COLO668 (cell line): ENCODE measurements at regions not wholly inside any gene's neighbourhood (a gene's known extent, or its start where the extent isn't known, plus 50 kb on each side); places are given as distances from the start of the nearest gene placed in this dataset.
"Not testable (repeated sequence)": the region's sequence is repeated elsewhere in the genome, so short reads cannot be mapped to it uniquely, and the experiment has no call there.

Experiments
- DNase-seq: peaks from one replicate; lab custom pipeline; 2025; ENCODE audit not compliant: unreplicated experiment; lab: John Stamatoyannopoulos, UW

DNA sequence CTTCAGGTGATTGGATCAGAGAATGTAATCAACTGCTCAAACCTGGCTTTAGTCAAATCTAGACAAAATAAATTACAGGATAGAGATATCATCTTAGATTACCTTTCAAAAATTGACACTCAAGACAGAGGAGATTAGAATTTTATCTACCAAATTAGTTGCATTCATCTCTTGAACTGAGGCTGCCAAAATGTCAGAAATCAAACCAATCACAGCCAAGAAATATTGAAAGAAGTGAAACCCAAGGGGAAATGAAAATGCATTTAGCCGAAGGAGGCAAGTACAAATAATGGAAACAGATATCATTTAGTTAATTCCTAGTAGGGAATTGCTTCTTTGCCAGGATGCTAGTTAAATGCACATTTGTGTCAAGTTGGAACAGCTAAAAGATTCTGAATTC is 261.1 kb upstream of the PDZRN3 start:
- no peak for DNase-seq

DNA sequence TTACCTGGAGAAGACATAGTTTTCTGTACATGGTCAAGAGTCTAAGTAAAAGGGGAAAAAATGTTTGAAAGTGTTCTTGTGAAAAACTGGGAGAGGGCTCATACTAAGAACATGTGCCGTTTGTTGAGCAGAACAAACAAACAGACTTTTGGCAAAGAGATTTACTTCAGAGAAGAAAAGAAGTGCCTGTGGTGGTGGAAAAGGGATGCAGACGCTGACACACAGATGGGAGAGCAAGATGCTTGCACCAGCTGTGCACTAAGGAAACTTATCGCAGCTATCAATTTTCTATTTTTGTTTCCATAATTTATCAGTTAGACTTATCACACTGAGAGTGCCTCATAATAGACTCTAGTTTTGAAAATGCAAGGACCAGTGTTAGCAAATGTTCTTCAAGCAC is 259.6 kb upstream of the PDZRN3 start:
- no peak for DNase-seq

DNA sequence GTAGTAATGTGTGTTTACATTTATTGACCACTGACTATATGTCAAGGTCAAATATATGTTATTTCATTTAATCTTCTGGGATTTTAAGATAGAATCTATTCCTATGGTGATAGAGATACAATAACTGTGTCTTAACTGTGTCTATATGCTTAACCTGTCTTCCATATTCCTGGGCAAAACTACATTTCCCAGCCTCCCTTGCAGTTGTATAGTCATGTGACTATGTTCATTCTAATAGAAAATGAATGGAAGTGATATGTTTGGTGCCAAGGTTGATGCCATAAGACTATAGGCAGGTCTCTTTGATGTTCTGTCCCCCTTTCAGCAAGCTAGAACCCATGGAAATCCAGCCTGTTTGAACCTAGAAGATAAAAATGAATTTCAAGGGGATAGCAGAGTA is 258.8 kb upstream of the PDZRN3 start:
- DNase-seq: no peak

DNA sequence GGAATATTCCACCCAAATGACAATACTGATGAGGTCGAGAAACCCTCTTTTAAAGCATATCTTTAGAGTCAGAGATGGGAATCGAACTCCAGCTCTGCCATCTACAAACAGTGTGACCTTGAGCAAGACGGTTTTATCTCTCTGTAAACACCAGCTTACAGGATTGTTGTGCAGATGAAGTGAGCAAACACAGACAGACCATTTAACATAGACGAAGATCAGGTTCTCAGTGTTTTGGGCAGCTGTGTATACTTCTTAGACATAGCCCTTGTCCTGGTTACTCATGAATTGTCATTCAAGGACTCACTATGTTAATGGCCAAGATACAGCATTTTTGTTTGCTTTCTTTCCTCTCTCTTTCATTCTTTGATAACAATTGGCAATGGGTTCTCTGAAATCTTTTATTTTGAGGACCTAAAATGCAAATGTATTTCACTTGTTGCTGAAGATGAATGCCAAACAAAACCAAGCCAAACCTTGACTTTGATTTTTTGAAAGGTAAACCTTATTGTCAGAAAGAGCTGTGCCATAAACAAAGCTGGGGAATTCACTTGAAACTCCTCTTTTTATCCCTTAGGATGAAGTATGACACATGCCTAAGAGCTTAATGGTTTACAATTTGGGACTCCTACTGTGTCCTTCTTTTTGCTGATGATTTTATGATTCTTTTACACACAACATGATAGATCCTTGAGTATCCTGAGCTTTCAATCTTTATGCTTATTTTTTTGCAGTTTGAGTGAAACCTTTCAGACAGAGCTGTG is 250.0 kb upstream of the PDZRN3 start:
- no peak for DNase-seq

DNA sequence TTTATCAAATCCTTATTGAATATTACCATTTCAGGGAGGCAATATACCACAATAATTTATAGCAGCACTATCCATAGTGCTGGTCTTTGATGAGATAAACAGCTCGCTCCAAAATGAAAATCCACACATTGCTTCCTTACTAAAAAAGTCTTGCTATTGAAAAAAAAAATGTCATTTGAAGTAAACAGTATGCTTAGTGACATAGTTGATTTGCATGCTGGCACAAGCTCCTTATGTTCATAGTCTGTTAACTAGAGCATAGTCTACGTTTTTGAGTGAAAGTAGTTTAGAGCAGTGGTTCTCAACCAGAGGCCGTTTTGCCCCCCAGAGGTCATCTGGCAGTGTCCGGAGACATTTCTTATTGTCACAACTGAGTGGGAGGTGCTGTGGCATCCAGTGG is 249.4 kb upstream of the PDZRN3 start:
- no peak for DNase-seq

DNA sequence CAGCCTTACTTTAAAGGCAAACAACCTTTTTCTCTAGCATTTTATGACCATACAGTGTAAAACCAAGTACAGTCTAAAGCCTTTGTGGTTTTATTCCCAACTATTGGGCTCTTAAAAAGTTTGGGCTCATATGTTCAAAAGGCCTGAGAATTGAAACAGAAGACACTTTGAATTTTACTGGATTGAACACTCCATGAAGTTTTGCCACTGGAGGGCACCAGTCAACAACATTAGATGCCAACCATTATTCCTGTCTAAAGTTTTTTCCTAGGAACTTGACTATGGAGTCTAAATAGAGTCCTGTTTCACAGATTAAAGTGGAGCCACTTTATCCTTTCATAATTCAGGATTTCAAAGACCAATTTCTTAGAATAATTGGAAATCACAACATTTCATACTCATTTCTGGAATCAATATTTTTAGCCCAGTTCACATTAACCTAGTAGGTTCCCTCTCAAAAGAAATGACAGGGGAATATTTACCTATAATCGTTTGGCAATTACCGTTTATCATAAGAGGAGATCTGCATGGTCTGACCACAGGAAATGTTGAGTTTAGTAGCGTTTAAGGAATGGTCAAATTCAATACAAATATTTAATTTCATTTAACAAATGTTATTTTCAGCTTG is 244.1 kb upstream of the PDZRN3 start:
- DNase-seq: peak; percentile 20

DNA sequence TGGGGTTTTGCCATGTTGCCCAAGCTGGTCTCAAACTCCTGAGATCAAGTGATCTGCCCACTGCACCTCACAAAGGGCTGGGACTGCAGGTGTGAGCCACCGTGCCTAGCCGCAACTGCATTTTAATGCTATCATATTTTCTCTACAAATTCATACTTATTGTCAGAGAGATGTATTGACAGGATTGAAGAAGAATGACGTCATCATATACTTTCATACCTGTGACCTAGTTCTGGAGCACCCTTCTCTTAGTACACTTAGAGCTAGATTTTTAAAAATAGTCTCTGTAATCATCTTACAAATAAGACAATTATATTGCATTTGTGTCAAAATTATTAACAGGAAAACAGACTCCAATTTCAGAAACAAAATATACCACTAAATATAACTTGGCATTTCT is 242.8 kb upstream of the PDZRN3 start:
- DNase-seq: no peak

DNA sequence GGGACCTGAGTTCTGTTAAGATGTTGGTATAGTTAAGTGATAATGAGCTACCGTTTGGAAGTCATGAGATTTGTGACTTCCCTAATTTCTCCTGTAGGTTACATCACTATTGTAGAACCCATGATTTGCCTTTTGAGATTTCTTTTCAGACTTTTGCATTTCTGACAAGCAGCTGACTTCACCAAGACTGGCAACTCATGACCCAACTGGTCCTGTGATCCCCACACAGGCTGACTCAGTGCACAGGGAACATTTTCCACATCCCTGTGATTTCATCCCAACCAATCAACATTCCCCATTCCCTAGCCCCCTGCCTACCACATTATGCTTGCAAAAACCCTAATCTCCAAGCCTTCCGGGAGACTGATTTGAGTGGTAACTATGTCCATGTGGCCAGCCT is 242.1 kb upstream of the PDZRN3 start:
- no peak for DNase-seq

DNA sequence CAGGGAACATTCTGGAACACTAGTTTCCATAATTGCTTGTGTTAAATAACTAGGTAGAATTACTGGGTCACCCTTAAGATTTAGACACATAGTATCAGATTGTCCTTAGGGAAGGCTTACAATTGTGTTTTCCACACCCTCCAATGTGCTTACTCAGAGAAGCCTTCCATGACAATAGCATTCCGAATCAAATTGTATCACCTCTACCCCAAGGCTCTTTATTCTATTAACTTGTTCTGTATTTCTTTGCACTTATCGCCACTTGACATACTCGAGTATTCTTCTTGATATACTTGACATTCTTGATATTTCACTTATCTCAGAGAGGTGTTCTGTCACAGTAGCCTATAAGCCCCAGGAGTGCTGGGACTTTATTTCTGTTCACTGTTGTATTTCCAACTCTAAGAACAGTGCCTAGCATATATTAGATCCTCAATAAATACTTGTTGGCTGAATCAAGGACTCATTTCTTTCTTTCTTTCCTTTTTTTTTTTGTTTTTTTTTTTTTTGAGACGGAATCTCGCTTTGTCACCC is 238.9 kb upstream of the PDZRN3 start:
- no peak for DNase-seq

DNA sequence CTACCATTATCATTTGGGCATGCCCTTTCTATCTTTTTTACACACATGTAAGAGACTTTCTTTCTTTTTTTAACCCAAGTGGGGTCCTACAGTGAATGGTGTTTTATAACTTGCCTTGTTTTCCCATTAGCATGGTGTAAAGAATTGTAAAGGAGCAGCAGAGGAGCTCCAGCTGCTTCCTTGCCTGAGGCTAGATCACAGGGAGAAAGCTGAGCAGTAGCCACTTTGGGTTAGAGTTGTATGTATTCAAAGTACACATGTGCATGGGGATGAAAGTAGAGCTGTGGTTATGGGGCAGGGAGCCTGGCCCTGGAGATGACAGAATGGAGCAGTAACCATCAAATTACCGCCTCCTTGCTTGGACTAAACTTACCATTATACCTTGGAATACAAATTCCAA is 231.1 kb upstream of the PDZRN3 start:
- DNase-seq: no peak

DNA sequence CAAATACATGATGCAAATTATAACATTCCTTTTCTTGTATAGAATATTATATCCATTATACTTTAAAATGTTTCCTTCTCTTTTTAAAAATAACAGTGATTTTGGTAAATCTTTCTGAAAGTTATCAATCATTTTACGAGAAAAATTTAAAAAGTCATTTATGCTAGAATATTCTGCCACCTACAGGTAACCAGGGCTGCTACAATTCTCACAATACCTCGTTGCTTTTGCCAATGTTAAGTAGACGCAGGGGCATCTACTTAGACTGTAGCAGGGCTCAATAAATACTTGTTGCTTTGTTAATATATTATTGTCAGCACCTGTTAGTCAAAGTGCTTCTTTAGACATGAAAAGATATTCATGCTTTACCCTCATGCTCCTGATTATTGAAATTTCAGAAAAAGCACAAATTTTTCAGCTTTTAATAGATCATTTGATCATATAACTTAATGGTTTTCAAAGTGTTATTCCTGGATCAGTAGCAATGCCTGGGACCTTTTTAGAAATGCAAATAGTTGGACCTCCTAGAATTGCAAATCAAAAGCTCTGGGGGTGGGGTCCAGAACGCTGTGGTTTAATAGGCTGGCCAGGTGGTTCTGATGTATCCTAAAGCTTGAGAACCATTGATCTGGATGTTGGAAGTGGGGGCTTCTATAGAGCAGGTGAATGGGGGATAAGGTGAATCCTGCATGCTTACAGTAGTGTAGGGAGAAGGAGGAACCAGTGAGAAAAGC is 223.6 kb upstream of the PDZRN3 start:
- DNase-seq: no peak

DNA sequence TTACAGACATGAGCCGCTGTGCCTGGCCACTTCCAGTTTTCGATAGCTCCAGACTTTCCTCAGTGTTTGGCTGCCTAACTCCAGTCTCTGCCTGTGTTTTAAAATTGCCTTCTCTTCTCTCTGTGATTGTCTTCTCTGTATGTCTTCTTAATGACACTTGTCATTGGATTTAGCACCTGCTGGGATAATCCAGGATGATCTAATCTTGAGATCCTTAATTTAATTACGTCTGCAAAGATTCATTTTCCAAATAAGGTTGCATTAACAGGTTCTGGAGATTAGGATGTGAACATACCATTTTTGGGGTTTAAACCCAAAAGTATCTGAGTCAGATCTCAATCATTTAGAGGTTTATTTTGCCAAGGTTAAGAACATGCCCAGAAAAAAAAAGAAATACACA is 222.2 kb upstream of the PDZRN3 start:
- DNase-seq: no peak

DNA sequence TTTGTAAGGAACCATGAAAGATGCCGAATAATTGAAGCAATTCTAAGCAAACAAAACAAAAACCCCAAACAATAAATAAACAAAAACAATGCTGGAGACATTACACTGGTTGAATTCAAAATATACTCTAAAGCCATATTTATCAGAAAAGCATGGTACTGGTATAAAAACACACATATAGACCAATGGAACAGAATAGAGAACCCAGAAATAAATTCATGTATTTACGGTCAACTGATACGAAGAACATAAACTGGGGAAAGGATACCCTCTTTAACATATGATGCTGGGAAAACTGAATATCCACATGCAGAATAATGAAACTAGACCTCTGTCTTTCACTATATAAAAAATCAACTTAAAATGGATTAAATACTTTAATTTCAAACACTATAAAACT is 214.3 kb upstream of the PDZRN3 start:
- no peak for DNase-seq

DNA sequence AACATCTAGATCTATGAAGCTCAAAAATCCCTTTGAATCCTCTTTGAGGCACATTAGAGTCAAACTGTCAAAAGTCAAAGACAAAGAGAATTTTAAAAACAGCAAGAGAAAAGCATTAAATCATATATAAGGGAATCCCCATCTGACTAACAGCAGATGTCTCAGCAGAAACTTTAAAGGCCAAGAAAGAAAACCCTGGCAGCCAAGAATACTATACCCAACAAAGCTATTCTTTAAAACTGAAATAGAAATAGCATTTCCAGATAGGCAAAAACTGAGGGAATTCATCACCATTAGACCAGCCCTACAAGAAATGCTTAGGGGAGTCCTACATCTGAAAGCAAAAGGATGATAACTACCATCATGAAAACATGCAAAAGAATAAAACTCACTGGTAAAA is 211.2 kb upstream of the PDZRN3 start:
- no peak for DNase-seq

DNA sequence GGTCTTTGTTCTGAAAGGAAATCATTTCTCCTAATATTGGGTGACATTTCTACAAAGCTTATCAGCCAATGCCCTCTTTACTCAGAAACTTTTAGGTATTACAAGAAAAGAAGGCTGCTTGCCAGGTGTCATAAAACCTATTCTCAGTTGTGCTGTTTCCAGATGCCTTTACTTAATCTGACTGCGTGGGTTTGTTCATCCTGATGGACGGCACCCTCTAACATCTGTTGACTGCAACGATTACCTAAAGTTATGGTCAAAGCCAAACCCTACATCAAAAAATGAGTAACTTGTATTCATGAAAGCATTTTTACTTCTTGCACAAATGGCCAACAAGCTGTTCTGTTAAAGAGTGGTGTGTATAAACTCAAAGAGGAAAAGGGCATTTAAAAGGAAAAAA is 207.7 kb upstream of the PDZRN3 start:
- DNase-seq: no peak

DNA sequence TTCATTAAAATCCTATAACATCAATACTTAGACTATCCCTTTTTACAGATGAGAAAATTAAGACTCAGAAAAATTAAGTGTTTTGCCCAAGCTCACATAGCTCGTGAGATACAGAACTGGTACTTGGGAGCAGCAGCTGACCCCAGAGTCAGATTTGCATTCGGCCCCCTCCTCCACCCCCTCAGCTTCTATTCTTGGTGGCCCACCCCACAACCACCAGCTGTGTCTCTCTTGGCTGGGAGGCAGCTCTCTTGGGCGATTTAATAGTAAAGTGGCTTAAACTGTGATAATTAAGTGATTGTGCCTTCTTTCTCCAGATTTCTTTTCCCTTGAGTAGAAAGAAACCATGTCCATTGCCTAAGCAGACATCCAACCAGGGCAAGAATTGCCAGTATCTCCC is 203.6 kb upstream of the PDZRN3 start:
- no peak for DNase-seq

DNA sequence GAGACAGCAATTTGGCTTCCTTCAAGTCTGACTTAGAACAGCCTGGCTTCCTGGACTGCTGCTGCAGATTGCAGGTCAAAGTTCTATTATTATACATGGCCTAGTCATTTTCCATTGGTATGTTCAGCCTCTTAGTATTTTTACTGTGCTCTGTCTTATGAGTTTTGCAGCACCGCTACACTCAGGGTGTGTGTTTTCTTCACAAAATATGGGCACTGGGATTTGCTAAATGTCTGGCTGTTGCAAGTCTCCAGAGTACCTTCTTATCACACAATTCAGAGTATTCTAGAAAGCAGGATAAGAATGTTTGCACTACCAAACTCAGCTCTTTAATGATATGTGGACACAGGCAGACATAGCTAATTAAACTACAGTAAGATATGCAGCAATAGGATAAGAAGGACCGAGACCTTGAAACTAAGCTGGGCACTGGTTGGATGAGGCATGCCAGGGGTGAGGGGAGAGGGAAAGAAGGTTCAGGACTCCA is 203.0 kb upstream of the PDZRN3 start:
- no peak for DNase-seq

DNA sequence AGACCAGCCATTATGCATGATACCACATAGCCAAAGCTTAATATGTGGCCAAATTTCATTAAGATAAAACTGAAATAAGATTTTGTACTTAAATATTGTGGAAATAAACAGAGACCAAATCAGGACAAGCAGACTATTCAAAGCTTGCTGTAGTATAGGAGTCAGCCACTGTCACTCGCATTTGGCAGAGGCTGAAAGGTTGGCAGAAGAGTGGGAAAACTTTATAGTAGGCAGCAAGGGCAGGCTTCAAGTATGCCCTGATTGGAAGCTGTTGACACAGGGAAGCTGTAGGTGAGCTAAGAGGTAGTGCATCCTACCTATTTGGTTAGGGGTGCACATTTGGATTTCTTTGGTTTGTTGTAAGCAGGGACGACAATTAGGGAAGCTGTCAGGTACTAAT is 202.5 kb upstream of the PDZRN3 start:
- no peak for DNase-seq

DNA sequence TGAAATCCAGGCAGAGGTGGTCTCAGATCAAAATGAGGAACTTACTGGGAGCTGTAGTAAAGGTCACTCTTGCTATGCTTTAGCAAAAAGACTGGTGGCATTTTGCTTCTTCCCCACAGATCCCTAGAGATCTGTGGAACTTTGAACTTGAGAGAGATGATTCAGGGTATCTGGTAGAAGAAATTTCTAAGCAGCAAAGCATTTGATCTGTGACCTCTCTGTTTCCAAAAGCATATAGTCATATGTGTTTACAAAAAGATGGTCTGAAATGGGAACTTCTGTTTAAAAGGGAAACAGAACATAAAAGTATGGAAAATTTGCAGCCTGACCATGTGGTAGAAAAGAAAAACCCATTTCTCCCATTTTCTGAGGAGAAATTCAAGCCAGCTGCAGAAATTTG is 196.2 kb upstream of the PDZRN3 start:
- not testable (repeated sequence) for DNase-seq

DNA sequence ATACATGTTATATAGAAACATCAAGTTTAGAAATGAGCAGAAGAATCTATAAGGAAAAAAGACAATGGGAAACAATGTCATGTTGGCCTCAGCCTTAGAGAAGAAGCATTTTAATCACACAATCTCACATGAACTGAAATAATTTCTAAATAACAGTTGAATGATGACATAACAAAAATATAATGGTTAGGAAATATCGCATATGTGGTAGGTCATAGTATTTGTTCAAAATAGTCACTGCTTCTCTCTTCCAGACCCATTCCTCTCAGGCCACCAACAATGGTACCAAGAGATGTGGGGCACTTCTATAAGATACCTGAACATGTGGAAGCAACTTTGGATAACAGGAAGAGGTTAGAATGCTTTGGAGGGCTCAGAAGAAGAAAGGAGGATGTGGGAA is 195.7 kb upstream of the PDZRN3 start:
- DNase-seq: no peak

DNA sequence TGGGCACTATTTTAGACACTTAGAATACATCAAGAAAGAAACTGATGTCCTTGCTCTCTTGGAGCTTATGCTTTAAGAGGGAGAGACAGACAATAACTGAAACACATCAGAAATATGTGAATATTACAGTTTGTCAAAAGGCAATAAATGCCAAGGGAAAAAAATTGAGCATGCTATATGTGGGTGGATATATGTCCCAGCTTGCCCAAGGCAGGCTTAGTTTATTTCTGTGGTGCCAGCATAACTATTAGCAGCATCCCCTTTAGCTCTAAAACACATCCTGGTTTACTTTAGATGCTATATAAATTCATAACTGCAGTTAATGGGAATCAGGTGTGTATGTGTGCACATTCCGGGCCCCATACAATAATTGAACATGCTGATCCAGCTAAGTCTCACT is 191.2 kb upstream of the PDZRN3 start:
- DNase-seq: no peak

DNA sequence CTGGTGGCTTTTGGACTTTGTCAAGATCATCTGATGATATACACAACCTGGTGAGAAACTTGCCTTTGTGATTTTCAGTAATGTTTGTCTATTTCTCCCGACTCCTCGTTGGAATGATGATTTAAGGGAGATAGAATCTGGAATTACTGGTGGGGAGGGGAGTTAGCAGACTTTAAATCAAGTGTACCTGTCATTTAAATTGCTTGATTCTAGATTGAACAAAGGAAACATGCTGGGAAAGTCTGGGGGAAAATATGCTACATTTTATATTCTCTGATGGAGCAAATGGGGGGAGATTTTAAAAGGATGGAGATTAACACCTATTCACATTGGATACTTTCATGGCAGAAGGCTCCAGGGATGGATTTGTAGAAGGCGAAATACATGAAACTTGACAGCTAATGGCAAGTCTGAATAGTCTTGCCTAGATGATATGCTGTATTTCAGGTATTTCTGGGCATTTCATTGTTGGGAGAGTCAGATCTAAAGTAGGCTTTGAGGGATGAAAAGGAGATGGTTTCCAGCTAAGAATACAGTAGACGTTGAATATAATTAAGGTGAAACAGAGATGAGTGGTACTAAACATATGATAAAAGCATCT is 189.1 kb upstream of the PDZRN3 start:
- DNase-seq: no peak
